Glomerular endothelial cell (primary cell): ENCODE measurements at regions not wholly inside any gene's neighbourhood (a gene's known extent, or its start where the extent isn't known, plus 50 kb on each side); places are given as distances from the start of the nearest gene placed in this dataset.
"Not testable (repeated sequence)": the region's sequence is repeated elsewhere in the genome, so short reads cannot be mapped to it uniquely, and the experiment has no call there.

Experiments
- DNase-seq: peaks from one replicate; pipeline ENCODE4 v3.0.0-alpha.2; 2011; ENCODE audit warnings: low read depth, low spot score; ENCODE audit errors: extremely low read depth

- DNase-seq = no peak
Observed at GRCh38 chr5:87183896-87184295, 83.8 kb upstream of the RASA1 start.

GRCh38 chr5:87184605-87185004 is 83.1 kb upstream of the RASA1 start:
- no peak for DNase-seq

- no peak for DNase-seq
Observed at GRCh38 chr5:87185838-87186237, 81.8 kb upstream of the RASA1 start.

- no peak for DNase-seq
Observed at GRCh38 chr5:87188391-87188790, 79.3 kb upstream of the RASA1 start.

DNA sequence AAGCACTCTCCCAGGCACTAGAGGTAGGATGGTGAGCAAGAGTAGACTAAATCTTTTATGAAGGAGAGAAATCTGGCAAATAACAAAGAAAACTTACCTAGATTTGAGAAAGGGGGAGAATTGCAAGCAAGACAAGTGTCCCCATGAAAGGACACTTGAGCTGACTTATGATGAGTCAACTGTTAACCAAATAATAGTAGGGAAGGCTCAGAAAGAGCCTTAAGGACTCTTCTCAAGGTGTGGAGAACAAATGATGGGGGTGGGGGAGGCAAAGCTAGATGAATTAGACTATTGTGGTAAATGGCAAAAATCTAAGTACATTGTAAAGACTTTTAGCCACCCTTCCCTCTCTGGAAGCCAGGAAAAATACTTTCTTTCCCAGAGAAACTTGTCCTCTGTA is 77.6 kb upstream of the RASA1 start:
- DNase-seq = no peak

- no peak for DNase-seq
Observed at GRCh38 chr5:87190687-87191086, 77.0 kb upstream of the RASA1 start.

DNA sequence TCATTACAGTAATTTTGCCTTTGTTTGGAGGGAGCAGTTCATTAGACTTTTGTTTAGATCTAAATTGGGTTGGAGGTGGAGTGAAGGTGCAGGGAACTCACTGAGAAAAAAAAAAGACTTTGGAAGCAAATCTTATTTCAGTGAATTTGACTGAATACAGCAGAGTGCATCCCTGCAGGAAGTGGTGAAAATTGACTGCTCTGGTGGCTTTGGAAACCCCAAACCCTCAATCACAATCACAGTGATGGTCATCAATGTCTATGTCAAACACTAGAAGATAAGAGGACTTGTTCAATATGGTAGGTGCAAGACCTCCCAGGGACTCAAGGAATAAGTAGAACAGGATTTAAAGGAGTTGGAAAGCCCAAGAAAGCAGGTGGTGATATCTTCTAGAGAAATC is 76.0 kb upstream of the RASA1 start:
- DNase-seq = no peak

- DNase-seq = peak; percentile 71
Observed at GRCh38 chr5:87195104-87195591, 72.5 kb upstream of the RASA1 start.

- DNase-seq = peak; percentile 29
Observed at GRCh38 chr5:87195616-87196015, 72.1 kb upstream of the RASA1 start.

DNA sequence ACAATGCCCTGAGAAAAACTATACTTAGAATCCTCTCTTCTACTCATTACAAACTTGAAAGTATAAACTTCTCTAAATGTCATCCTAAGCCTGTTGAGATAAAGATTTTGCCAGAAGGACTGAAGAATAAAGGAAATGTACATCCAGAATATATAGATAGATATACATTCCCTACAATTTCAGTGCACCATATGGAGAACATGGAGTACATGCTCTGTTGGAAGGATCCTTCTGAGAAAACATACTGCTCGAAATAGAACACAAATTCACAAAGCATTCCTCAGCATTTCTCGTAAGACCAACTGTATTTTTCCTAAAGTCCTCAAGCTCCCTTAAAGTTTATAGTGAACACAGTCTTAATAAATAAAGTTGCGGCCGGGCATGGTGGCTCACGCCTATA is 69.7 kb upstream of the RASA1 start:
- no peak for DNase-seq

DNA sequence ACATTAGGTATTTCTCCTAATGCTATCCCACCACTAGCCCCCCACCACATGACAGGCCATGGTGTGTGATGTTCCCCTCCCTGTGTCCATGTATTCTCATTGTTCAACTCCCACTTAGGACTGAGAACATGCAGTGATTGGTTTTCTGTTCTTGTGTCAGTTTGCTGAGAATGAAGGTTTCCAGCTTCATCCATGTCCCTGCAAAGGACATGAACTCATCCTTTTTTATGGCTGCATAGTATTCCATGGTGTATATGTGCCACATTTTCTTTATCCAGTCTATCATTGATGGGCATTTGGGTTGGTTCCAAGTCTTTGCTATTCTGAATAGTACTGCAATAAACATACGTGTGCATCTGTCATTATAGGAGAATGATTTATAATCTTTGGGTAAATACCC is 68.4 kb upstream of the RASA1 start:
- DNase-seq = not testable (repeated sequence)

DNA sequence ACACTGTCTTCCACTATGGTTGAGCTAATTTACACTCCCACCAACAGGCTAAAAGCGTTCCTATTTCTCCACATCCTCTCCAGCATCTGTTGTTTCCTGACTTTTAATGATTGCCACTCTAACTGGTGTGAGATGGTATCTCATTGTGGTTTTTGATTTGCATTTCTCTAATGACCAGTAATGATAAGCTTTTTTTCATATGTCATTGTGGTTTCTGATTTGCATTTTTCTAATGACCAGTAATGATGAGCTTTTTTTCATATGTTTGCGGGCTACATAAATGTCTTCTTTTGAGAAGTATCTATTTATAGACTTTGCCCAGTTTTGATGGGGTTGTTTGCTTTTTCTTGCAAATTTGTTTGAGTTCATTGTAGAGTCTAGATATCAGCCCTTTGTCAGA is 68.0 kb upstream of the RASA1 start:
- DNase-seq = not testable (repeated sequence)

- no peak for DNase-seq
Observed at GRCh38 chr5:87210076-87210475, 57.6 kb upstream of the RASA1 start.

DNA sequence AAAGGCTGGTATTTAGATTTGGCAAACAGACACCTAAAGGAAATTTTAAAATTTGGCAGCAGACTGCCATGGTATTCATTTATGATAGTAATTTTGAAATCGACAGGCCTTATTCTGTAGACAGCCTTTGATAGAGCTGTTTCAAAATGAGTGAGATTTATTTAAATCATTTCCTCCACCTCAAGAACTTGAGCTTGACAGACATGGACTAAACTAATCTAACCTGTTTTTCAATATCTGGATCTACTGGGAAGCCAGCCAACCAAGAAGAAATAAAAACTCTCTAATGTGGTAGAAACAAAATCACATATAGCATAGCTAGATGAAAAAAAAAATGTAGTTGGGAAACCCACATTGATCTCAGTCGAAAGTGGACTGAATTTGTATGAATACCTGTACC is 56.9 kb upstream of the RASA1 start:
- no peak for DNase-seq

- no peak for DNase-seq
Observed at GRCh38 chr5:87211676-87212075, 56.0 kb upstream of the RASA1 start.

- DNase-seq = not testable (repeated sequence)
Observed at GRCh38 chr5:87212183-87212582, 55.5 kb upstream of the RASA1 start.

- not testable (repeated sequence) for DNase-seq
Observed at GRCh38 chr5:87217480-87217879, 50.2 kb upstream of the RASA1 start.
